ENCODE measurements at regions not wholly inside any gene's neighbourhood (a gene's known extent, or its start where the extent isn't known, plus 50 kb on each side); places are given as distances from the start of the nearest gene placed in this dataset.

DNA sequence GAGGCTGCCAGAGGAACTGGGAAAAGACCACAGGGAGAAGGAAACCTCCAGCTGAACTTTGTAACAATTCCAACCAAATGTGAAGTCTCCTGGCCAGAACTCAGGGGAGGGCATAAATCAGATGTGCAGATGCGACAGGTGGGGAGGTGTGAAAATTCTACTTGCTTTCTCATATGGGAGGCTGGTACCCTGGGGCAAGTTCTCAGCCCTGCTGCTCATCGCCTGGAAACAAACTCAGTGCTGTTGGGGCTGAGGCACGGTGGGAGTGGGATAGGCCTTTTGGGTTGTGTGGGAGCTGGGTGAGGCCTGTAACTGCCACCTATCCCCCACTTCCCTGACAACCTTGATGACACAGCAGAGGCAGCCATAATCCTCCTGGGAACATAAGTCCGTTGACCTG lies 179.6 kb downstream of the ASB1 start:
- TF ChIP-seq CTCF (IDR thresholded peaks at IDR 0.05; ENCODE audit: low read length) (no peak), EZH2phosphoT487 (IDR thresholded peaks at IDR 0.05; ENCODE audit: low read length) (no peak), EZH2 (optimal IDR thresholded peaks at IDR 0.05; ENCODE audit: low read depth, low read length) (no peak)
